Calu3 (cell line): ENCODE measurements at regions not wholly inside any gene's neighbourhood (a gene's known extent, or its start where the extent isn't known, plus 50 kb on each side); places are given as distances from the start of the nearest gene placed in this dataset.
A peak's percentile ranks its signal among the peaks of the same experiment; 100 is the strongest.

Experiments
- BruUV-seq: library from RNA; stranded (reverse); fragments of 400-500 nt; replicated peaks from 2 replicates; lab custom pipeline; 2021; lab: Mats Ljungman, UMichigan
- CTCF ChIA-PET: fragments of 300-600 bp; sonication (Branson Sonifier 250); formaldehyde crosslinking; loops from one replicate; lab custom pipeline; 2022; ENCODE audit warnings: antibody characterized with exemption; lab: Charles Lee
- DNase-seq: peaks from one replicate; pipeline ENCODE4 v3.0.0; 2022
- H3K27ac Mint-ChIP-seq: one replicate; pipeline ENCODE4 v1.8.0; 2022; ENCODE audit warnings: mixed read lengths; ENCODE audit not compliant: unreplicated experiment
- H3K27me3 Mint-ChIP-seq: one replicate; pipeline ENCODE4 v1.8.0; 2022; ENCODE audit warnings: mixed read lengths; ENCODE audit not compliant: unreplicated experiment
- H3K36me3 Mint-ChIP-seq: one replicate; pipeline ENCODE4 v1.8.0; 2022; ENCODE audit warnings: mild to moderate bottlenecking, moderate library complexity, mixed read lengths; ENCODE audit not compliant: insufficient read depth, unreplicated experiment
- H3K4me1 Mint-ChIP-seq: one replicate; pipeline ENCODE4 v1.8.0; 2022; ENCODE audit warnings: mild to moderate bottlenecking, low read depth, mixed read lengths; ENCODE audit not compliant: unreplicated experiment
- H3K4me3 Mint-ChIP-seq: one replicate; pipeline ENCODE4 v1.8.0; 2022; ENCODE audit warnings: mild to moderate bottlenecking, low read depth, moderate library complexity, mixed read lengths; ENCODE audit not compliant: unreplicated experiment
- H3K9me3 Mint-ChIP-seq: one replicate; pipeline ENCODE4 v1.8.0; 2022; ENCODE audit warnings: low read depth, mixed read lengths; ENCODE audit not compliant: unreplicated experiment
- intact Hi-C: fragments of 100-400 bp; cut with micrococcal nuclease; formaldehyde crosslinking; loops from one replicate; pipeline ENCODE4 v1.10.0; 2022; ENCODE audit not compliant: unreplicated experiment
- TF ChIP-seq, protein P1 (sequence below): fragments of 200-600 bp; IDR thresholded peaks from one replicate; pipeline ENCODE4 v1.8.0; 2022; ENCODE audit warnings: antibody characterized with exemption; ENCODE audit not compliant: unreplicated experiment

DNA sequence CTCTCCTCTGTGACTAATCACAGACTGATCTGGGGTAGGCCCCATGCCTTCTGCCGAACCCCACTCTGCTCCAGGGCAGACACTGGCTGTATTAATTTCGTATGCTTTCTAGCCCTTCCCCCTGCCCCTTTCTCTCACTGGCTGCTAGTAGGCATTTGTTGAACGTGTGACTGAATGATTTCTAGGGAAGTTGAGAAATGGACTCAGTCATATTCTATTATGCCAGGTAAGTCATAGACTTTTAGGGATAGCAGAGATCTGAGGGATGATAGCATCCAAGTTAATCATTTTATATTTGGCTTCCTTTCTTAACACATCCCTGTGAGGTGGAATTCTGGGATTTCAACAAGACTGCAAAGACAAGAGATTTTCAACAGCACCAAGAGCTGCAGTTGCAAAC lies 166.4 kb downstream of the FGF9 start:
- peaks cover 4% of the 10 kb centered on the region for H3K9me3 Mint-ChIP-seq
- H3K4me3 Mint-ChIP-seq = no peak overlapping the region
- BruUV-seq = no TSS peak
- H3K36me3 Mint-ChIP-seq = peaks cover 5% of the 10 kb centered on the region
- CTCF ChIA-PET = interaction anchor here (0.8 kb wide), 1 partner anchor 201 kb away, joined by 3 read pairs; no protein-coding TSS in a partner anchor
- H3K4me1 Mint-ChIP-seq = peaks cover 37% of the 10 kb centered on the region
- TF ChIP-seq, protein P1, sequence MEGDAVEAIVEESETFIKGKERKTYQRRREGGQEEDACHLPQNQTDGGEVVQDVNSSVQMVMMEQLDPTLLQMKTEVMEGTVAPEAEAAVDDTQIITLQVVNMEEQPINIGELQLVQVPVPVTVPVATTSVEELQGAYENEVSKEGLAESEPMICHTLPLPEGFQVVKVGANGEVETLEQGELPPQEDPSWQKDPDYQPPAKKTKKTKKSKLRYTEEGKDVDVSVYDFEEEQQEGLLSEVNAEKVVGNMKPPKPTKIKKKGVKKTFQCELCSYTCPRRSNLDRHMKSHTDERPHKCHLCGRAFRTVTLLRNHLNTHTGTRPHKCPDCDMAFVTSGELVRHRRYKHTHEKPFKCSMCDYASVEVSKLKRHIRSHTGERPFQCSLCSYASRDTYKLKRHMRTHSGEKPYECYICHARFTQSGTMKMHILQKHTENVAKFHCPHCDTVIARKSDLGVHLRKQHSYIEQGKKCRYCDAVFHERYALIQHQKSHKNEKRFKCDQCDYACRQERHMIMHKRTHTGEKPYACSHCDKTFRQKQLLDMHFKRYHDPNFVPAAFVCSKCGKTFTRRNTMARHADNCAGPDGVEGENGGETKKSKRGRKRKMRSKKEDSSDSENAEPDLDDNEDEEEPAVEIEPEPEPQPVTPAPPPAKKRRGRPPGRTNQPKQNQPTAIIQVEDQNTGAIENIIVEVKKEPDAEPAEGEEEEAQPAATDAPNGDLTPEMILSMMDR = no peak
- DNase-seq = no peak
- H3K27me3 Mint-ChIP-seq = no peaks in the 10 kb centered on the region
- no peak overlapping the region for H3K27ac Mint-ChIP-seq
- intact Hi-C loops = loop anchor here (10.0 kb wide), 1 partner anchor 202 kb away; no protein-coding TSS in a partner anchor

DNA sequence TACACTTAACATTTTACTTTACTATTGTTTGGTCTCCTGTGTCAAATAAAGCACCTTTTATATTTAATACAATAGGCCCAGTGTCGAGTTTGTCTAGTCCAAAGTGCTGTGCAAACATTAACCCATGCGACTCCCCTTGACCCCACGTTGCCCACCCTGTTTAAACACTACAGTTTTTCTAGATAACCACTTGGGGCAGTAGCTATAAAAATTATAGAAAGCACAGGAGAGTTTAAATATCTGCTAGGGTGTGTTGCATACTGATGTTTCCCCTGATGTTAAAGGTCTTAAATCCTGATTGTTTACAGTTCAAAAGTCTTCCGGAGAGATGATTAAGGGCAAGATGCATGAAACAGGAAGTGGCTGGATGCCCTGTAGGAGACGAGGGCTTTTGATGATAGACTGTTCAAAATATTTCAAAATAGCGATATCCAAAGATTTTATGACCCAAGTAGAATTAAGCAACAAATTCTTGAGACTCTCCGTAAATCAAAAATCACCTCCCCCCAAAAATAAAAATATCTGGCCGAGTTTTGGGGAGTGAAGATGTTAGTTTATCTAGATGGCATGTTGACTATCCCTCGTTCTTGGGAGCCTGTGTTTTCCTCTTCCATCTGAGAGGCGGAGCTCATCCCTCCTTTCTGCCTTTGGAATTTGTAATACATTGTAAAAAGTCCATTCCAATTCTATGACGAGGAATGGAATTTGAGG lies 167.1 kb downstream of the FGF9 start:
- peak; percentile 10 for DNase-seq
- BruUV-seq = no TSS peak
- Mint-ChIP-seq H3K4me1 (peaks cover 36% of the 10 kb centered on the region), H3K9me3 (peaks cover 4% of the 10 kb centered on the region), H3K4me3 (peak overlapping the region; percentile 40), H3K27ac (peak overlapping the region; percentile 56), H3K27me3 (no peaks in the 10 kb centered on the region), H3K36me3 (peaks cover 5% of the 10 kb centered on the region)
- TF ChIP-seq, protein P1 = no peak
- intact Hi-C loops = loop anchor here (10.0 kb wide), 1 partner anchor 203 kb away; no protein-coding TSS in a partner anchor
- CTCF ChIA-PET = interaction anchor here (0.6 to 0.8 kb wide), 3 partner anchors 11 to 408 kb away, joined by 3 read pairs; no protein-coding TSS in a partner anchor

DNA sequence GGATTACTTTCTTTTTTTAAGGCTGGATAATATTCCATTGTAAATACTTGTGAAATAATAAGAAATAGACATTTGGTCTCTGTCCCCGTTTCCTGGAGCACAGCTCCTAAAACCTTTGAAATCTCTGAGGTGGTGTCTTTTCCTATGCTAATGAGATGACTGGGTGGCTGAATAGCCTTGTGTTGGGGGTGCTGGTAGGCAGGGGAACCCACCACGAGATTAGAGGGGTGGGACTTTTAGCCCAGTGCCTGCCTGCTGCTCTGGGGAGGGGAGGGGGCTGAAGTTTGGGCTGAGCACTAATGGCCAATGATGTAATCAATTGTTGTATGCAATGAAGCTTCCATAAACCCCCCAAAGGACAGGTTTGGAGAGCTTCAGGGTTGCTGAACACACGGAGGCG lies 175.7 kb downstream of the FGF9 start:
- intact Hi-C loops = no loop called here
- DNase-seq = no peak
- BruUV-seq = no TSS peak
- Mint-ChIP-seq H3K27me3 (no peaks in the 10 kb centered on the region), H3K36me3 (no peaks in the 10 kb centered on the region), H3K27ac (no peak overlapping the region), H3K4me3 (no peak overlapping the region), H3K4me1 (peaks cover 29% of the 10 kb centered on the region), H3K9me3 (peaks cover 6% of the 10 kb centered on the region)
- TF ChIP-seq, protein P1 = no peak
- CTCF ChIA-PET = no interaction called here

DNA sequence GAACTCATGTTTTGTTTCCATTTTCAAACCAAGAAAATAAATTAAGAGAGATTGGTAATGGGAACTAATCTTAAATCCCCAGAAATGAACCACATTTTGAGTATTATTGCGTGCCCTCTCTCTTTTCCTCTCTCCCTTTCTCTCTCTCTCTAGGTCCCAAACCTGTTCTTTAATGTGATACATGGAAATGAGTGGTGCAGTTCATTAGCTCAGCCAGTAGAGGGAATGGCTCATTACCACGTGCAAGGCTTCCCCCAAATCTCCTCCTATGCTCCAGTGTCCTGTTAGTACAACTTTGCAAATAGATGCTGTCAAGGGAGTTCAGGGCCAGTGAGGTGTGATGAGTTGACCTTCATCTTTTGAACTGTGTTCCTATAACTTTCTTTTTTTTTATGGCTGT lies 178.4 kb downstream of the FGF9 start:
- peak overlapping the region; percentile 66 for H3K27ac Mint-ChIP-seq
- CTCF ChIA-PET = interaction anchor here (1.0 kb wide), 2 partner anchors 11 to 211 kb away, joined by 3 to 7 read pairs; no protein-coding TSS in a partner anchor
- no TSS peak for BruUV-seq
- no peaks in the 10 kb centered on the region for H3K27me3 Mint-ChIP-seq
- DNase-seq = peak; percentile 14
- TF ChIP-seq, protein P1 = peak; percentile 46
- no peak overlapping the region for H3K4me3 Mint-ChIP-seq
- peaks cover 6% of the 10 kb centered on the region for H3K9me3 Mint-ChIP-seq
- H3K4me1 Mint-ChIP-seq = peaks cover 29% of the 10 kb centered on the region
- intact Hi-C loops = no loop called here
- H3K36me3 Mint-ChIP-seq = no peaks in the 10 kb centered on the region
